ENCODE measurements at regions not wholly inside any gene's neighbourhood (a gene's known extent, or its start where the extent isn't known, plus 50 kb on each side); places are given as distances from the start of the nearest gene placed in this dataset.

DNA sequence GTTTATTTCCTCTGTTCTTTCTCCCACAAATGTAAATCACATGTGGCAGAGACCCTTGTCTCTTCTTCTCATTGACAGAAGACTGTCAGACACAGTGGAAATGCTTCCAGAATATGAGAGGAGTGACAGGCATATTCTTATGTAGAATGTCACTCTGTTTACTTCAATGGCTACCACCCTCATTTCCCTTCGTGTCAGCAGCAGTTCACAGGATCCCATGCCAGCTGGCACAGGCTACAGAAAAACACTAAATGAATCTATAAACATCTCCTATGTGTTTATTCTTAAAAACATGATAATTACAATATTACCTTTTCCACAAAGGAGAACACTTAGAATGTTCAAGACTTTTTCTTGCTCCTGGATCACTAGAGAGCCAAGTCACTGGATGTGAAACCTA is 183.8 kb upstream of the CNTN1 start:
- Mint-ChIP-seq H3K4me1 (peaks cover 0 to 9% (median 8%) of the 10 kb centered on the region in 3 donors), H3K36me3 (peaks cover 2% of the 10 kb centered on the region), H3K27me3 (no peaks in the 10 kb centered on the region), H3K27ac (no peak overlapping the region), H3K9me3 (no peaks in the 10 kb centered on the region), H3K4me3 (no peak overlapping the region)

DNA sequence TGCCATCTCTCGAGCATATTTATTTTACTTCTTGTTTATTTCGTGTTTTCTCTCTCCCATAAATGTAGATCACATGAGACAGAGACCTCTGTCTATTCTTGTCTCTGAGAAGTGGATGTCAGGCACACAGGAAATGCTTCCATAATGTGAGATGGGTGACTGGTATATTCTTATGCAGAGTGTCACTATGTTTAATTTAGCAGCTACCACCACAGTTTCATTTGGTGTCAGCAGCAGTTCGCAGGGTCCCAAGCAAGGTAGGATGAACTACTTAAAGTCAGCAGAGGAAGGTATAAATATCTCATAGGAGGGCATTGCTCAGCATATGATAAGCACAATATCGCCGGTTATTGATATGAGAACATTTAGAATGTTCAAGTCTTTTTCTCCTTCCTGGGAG is 180.9 kb upstream of the CNTN1 start:
- Mint-ChIP-seq H3K36me3 (peaks cover 2% of the 10 kb centered on the region), H3K4me1 (peaks cover 0 to 1% (median 0%) of the 10 kb centered on the region in 3 donors), H3K27me3 (peaks cover 3% of the 10 kb centered on the region), H3K9me3 (no peaks in the 10 kb centered on the region), H3K4me3 (no peak overlapping the region), H3K27ac (no peak overlapping the region)

DNA sequence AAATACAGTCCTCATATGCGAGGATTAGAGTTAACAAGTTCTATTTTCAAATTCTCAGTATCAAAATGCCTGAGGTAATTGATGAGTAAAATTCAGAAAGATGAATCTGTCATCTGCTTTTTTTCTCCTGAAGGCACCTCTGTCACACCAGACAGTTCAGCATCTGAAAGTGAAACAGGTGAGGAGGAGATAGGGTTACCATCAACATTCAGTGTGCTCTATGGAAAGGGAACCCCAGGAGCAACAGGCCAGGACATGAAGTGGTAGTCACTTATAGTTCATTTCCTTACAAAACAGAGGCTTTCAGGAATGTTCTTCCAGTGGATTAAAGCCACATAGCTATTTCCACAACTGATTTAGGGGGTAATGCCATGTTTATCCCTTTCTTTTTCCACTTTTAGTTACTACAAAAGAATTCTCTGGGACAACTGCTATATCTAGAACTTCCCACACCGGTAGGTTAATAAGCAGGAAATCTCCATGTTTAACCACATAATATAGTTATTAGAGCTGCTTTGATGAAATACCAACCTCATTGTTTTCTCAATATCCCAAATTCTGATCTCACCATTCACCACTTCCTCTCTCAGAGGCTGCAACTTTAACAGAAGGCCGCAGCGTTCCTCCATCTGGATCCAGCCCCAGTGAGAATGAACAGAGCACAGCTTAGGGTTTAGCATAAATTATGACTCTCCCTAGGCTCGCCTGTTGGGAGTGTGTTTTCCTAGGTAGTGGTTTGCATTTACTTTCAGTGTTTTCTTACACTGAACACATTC is 177.0 kb upstream of the CNTN1 start:
- peaks cover 3% of the 10 kb centered on the region for H3K27me3 Mint-ChIP-seq
- H3K36me3 Mint-ChIP-seq, result no peaks in the 10 kb centered on the region
- peaks cover 0 to under 1% (median 0%) of the 10 kb centered on the region in 3 donors for H3K9me3 Mint-ChIP-seq
- no peak overlapping the region for H3K4me3 Mint-ChIP-seq
- no peaks in the 10 kb centered on the region for H3K4me1 Mint-ChIP-seq
- H3K27ac Mint-ChIP-seq, result no peak overlapping the region

DNA sequence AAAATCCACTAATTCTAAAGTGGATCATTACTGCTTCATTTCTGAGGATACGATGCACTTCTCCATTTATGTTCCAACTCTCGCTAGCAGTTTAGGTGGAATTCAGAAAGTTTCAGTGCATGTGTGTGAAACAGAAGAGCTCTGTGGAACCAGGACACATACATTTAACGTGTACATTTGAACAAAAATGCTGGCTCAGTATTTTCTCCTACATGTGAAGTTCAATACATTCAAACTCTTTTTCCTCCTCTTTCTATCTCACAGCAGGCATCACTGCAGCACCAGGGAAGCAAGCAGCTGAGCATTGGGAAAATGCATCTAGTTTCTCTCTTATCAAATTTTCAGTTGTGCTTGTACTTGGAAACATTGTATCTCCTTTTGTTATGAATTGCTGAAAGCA is 169.4 kb upstream of the CNTN1 start:
- H3K9me3 Mint-ChIP-seq, result peaks cover 0 to 5% (median 0%) of the 10 kb centered on the region in 3 donors
- peaks cover 0 to 2% (median 0%) of the 10 kb centered on the region in 3 donors for H3K4me1 Mint-ChIP-seq
- H3K36me3 Mint-ChIP-seq, result no peaks in the 10 kb centered on the region
- no peak overlapping the region for H3K4me3 Mint-ChIP-seq
- no peak overlapping the region for H3K27ac Mint-ChIP-seq
- peaks cover 3% of the 10 kb centered on the region for H3K27me3 Mint-ChIP-seq

DNA sequence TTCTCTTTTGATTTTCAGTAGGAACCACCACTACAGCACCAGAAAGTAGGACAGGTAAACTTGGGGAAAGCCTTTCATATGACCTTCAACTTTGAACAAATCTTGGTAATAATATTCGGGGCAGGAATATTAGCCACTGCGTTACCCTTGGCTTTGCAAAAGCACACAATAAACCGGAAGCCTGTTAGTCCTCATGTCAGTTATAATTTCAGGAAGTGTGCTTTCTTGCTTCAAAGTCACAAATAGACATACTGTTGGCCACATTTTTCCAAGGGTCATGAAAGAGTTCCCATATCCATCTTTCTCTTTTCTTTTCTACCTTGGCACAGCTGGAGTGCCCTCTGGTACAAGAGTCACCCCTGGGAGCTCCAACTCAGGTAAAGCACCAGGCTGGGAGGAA is 167.2 kb upstream of the CNTN1 start:
- peaks cover 3% of the 10 kb centered on the region for H3K27me3 Mint-ChIP-seq
- H3K36me3 Mint-ChIP-seq, result no peaks in the 10 kb centered on the region
- no peak overlapping the region for H3K27ac Mint-ChIP-seq
- H3K9me3 Mint-ChIP-seq, result peaks cover 0 to 5% (median 0%) of the 10 kb centered on the region in 3 donors
- no peak overlapping the region for H3K4me3 Mint-ChIP-seq
- peaks cover 0 to 2% (median 0%) of the 10 kb centered on the region in 3 donors for H3K4me1 Mint-ChIP-seq

DNA sequence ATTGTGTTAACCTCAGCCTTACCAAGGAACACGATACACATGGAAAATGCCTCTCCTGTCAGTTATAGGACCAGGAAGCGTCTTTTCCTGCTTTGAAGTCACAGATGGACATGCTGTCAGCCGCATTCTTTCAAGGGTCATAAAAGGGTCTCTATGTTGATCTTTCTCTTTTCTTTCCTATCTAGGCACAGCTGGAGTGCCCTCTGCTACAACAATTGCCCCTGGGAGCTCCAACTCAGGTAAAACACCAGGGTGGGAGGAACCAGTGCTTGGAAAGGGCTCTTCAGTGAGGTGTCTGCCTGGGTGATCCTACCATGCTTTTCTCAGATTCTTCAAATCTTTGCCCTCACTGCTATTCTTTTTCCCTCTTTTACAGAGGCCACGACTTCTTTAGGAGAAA is 157.4 kb upstream of the CNTN1 start:
- Mint-ChIP-seq H3K27me3 (no peaks in the 10 kb centered on the region), H3K36me3 (no peaks in the 10 kb centered on the region), H3K27ac (no peak overlapping the region), H3K9me3 (peaks cover 2 to 7% (median 6%) of the 10 kb centered on the region in 3 donors), H3K4me1 (no peaks in the 10 kb centered on the region), H3K4me3 (no peak overlapping the region)

DNA sequence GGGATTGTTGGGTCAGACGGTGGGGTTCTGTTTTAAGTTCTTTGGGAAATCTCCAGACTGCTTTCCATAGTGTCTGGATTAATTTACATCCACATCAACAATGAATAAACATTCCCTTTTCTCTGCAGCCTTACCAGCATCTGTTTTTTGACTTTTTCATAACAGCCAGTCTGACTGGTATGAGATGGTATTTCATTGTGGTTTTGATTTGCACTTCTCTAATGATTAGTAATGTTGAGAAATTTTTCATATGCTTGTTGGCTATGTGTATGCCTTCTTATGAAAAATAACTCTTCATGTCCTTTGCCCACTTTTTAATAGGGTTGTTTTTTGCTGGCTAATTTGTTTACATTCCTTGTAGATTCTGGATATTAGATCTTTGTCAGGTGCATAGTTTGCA is 140.8 kb upstream of the CNTN1 start:
- H3K9me3 Mint-ChIP-seq, result peaks cover 0 to 5% (median 0%) of the 10 kb centered on the region in 3 donors
- no peaks in the 10 kb centered on the region for H3K4me1 Mint-ChIP-seq
- peaks cover 3% of the 10 kb centered on the region for H3K36me3 Mint-ChIP-seq
- no peak overlapping the region for H3K27ac Mint-ChIP-seq
- no peaks in the 10 kb centered on the region for H3K27me3 Mint-ChIP-seq
- no peak overlapping the region for H3K4me3 Mint-ChIP-seq

DNA sequence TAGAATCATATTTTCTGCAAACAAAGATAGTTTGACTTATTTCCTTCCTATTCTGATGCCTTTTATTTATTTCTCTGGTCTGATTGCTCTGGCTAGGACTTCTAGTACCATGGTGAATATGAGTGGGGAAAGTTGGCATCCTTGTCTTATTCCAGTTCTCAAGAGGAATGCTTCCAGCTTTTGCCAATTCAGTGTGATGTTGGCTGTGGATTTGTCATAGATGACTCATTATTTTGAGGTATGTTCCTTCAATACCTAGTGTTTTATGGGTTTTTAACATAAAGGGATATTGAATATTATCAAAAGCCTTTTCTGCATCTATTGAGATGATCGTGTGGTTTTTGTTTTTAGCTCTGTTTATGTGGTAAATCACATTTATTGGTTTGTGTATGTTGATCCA is 139.4 kb upstream of the CNTN1 start:
- Mint-ChIP-seq H3K9me3 (peaks cover 0 to 5% (median 0%) of the 10 kb centered on the region in 3 donors), H3K27ac (no peak overlapping the region), H3K4me3 (no peak overlapping the region), H3K4me1 (no peaks in the 10 kb centered on the region), H3K36me3 (peaks cover 3% of the 10 kb centered on the region), H3K27me3 (no peaks in the 10 kb centered on the region)

DNA sequence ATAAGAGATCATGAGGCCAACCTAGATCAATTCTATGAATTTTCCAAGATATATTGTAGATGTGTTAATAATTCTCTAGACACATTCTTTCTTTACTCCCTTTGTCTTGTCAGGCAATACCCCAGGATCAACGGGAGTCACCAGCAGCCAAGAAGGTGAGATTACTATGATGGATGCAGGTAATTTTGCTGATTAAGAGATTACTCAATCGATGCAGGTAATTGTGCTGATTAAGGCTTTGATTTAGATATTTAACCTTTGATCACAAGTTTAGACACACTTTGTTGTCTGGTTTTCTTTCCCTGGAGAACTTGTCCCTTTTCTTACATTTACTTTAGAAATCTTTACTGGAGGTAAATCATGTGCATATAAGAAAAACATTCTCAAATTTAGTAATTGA is 134.3 kb upstream of the CNTN1 start:
- Mint-ChIP-seq H3K27me3 (peaks cover 7% of the 10 kb centered on the region), H3K4me1 (no peaks in the 10 kb centered on the region), H3K27ac (peak overlapping the region in 1 of 3 donors; percentile 3), H3K36me3 (peaks cover 3% of the 10 kb centered on the region), H3K9me3 (peaks cover 0 to 8% (median 0%) of the 10 kb centered on the region in 3 donors), H3K4me3 (no peak overlapping the region)

DNA sequence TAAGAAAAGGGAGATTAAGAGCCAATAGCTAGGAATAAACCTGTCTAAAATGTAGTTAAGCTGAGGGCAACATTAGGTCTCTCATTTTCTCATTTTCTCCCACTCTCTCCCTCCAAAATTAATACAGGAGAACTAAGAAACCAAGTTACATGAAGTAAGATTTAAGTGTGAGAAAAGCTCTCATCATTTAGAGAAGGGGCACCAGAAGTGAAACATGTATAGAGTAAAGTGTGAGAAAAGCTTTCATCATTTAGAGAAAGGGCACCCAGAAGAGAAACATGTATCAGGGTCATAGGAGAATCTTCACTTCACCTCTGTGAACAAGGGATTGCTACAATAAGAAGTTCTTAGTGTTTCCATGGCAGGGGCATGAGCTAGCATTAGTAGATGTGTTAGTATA is 132.4 kb upstream of the CNTN1 start:
- H3K9me3 Mint-ChIP-seq, result peaks cover 0 to 6% (median 0%) of the 10 kb centered on the region in 3 donors
- peaks cover 10% of the 10 kb centered on the region for H3K27me3 Mint-ChIP-seq
- no peak overlapping the region for H3K4me3 Mint-ChIP-seq
- peaks cover 3% of the 10 kb centered on the region for H3K36me3 Mint-ChIP-seq
- H3K4me1 Mint-ChIP-seq, result peaks cover 0 to 2% (median 0%) of the 10 kb centered on the region in 3 donors
- no peak overlapping the region for H3K27ac Mint-ChIP-seq

DNA sequence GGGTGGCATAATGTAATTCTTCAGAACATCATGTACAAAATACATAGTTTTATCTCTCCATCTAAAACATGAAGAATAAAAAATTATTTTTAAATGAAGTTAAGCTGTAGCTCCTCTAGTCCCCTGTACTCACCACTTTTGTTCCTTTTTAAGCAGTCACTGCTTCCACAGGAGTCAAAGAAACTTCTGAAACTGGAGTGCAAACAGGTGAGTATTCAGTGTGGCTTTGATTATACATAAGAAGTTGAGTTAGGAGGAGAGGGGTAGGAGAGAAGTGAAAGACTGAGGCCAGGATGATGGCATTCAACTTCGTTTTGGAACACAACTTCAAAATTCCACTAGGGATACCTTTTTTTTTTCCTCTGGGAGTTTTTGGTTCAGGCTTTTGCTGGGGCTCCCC is 131.4 kb upstream of the CNTN1 start:
- no peak overlapping the region for H3K27ac Mint-ChIP-seq
- H3K27me3 Mint-ChIP-seq, result peaks cover 10% of the 10 kb centered on the region
- peaks cover 0 to 6% (median 0%) of the 10 kb centered on the region in 3 donors for H3K9me3 Mint-ChIP-seq
- H3K36me3 Mint-ChIP-seq, result no peaks in the 10 kb centered on the region
- peaks cover 0 to 3% (median 0%) of the 10 kb centered on the region in 3 donors for H3K4me1 Mint-ChIP-seq
- no peak overlapping the region for H3K4me3 Mint-ChIP-seq

DNA sequence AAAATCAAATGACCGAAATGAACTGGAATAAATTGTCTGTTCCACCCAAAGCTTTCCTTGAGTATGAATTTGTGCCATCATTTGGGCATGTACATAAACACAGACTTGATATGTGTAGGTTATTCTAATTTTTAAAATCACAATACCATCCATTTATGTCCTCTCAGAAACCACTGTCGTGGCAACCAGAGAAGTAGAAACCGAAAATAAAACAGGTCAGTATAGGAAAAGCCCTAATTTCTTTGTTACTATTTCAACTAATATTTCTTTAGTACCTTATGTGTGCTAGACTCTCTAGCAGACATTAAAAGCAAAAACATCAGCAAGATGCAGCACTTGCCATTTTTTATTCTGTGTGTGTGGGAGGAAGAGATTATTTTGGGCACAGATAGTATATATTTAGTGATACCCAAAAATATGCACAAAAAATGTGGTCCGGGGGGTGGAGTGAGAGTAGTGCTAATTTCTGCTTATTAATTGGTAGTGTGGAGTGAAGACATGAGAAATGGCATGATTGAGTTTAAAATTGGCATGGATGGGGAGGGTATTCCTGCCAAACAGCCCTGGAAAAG is 130.8 kb upstream of the CNTN1 start:
- Mint-ChIP-seq H3K4me3 (peak overlapping the region in 1 of 4 donors; percentile 44), H3K9me3 (peaks cover 0 to 6% (median 0%) of the 10 kb centered on the region in 3 donors), H3K27me3 (peaks cover 10% of the 10 kb centered on the region), H3K4me1 (peaks cover 0 to 3% (median 0%) of the 10 kb centered on the region in 3 donors), H3K36me3 (no peaks in the 10 kb centered on the region), H3K27ac (no peak overlapping the region)

DNA sequence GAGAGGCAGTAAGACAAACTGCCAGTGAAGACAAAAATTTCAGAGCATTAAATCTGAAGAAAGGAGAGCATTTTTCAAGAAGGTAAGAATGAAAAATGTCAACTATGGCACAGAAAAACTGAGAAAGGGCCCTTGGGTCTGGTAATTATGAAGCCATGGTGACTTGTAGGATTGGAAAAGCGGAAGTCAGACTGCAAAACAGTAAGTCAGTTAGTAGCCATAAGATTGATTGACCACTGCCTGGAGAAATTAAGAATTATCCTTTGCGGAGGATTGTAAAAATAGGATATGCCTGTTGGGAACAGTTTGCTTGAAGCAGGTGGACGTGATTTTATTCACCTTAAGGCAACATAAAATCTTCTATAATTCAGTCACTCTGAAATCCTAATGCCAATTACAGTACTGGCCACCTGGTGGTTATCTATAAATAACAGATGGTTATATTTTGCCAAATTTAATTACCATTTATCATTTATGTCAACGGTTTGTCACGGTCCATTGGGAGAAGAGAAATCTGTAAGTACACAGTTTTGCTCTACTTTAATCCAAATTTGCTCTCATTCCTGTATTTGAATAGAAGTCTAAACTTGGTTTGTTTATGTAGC is 127.1 kb upstream of the CNTN1 start:
- H3K4me3 Mint-ChIP-seq, result no peak overlapping the region
- H3K27ac Mint-ChIP-seq, result no peak overlapping the region
- peaks cover 0 to 4% (median 0%) of the 10 kb centered on the region in 3 donors for H3K9me3 Mint-ChIP-seq
- peaks cover 0 to 3% (median 0%) of the 10 kb centered on the region in 3 donors for H3K4me1 Mint-ChIP-seq
- H3K27me3 Mint-ChIP-seq, result peaks cover 5% of the 10 kb centered on the region
- no peaks in the 10 kb centered on the region for H3K36me3 Mint-ChIP-seq

DNA sequence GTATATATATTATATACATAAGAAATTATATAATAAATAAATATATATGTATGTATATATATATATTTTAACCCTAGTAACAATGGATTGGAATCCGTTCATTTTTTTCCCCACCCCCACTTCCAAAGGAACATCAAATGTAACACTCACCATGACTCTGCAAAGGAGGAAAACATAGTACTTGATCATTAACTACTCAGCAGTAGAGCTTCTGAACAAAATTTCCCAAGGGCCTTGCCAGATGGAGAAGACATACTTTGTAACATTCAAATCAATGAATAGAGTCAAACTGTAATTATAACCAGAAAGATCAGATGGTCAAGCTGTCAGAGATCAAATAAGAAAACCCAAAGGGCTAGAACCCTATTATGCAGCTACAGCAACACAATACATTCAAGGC is 126.0 kb upstream of the CNTN1 start:
- H3K27ac Mint-ChIP-seq, result no peak overlapping the region
- H3K4me1 Mint-ChIP-seq, result peaks cover 0 to 3% (median 0%) of the 10 kb centered on the region in 3 donors
- no peak overlapping the region for H3K4me3 Mint-ChIP-seq
- no peaks in the 10 kb centered on the region for H3K36me3 Mint-ChIP-seq
- peaks cover 5% of the 10 kb centered on the region for H3K27me3 Mint-ChIP-seq
- H3K9me3 Mint-ChIP-seq, result peaks cover 0 to 4% (median 0%) of the 10 kb centered on the region in 3 donors

DNA sequence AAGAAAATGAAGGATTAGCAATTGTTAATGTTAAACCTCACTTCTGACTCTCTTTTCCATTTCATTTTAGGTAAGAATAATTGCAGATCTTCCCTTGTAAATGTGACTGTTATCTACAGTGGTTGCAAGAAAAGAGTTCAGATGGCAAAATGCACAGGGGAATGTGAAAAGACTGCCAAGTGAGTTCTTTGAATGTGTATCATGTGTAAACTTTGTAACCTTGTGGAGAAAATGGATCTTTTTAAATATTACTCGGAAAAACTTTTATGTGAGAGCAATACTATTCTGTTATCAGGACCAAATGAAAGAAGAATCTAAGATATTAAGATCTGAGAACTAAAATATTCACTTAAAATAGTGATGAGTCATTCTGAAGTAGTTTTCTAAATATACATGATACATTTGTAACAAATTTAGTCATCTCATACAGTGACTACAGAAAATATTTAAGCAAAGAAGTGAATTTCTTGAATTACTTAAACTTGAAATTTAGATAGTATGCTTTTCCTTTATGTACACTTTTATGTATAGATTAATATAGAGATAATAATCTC is 122.5 kb upstream of the CNTN1 start:
- H3K36me3 Mint-ChIP-seq, result no peaks in the 10 kb centered on the region
- H3K27ac Mint-ChIP-seq, result no peak overlapping the region
- peaks cover 0 to 2% (median 0%) of the 10 kb centered on the region in 3 donors for H3K4me1 Mint-ChIP-seq
- H3K4me3 Mint-ChIP-seq, result no peak overlapping the region
- peaks cover 1% of the 10 kb centered on the region for H3K27me3 Mint-ChIP-seq
- H3K9me3 Mint-ChIP-seq, result peaks cover 0 to under 1% (median 0%) of the 10 kb centered on the region in 3 donors
